HG03558 (cell line): ENCODE measurements at regions not wholly inside any gene's neighbourhood (a gene's known extent, or its start where the extent isn't known, plus 50 kb on each side); places are given as distances from the start of the nearest gene placed in this dataset.

Experiments used
- ATAC-seq: cut with Tn5 transposase; IDR thresholded peaks from one replicate; pipeline ENCODE4 v1.9.1; 2021; ENCODE audit warnings: moderate number of reproducible peaks; ENCODE audit not compliant: unreplicated experiment; ENCODE audit errors: extremely low read depth

GRCh38 chr10:55426138-55426537, 625.1 kb upstream of the PCDH15 start:
- no peak for ATAC-seq

- no peak for ATAC-seq
Observed at GRCh38 chr10:55410415-55410885, 609.4 kb upstream of the PCDH15 start.

GRCh38 chr10:55404094-55404493, 603.1 kb upstream of the PCDH15 start:
- no peak for ATAC-seq

GRCh38 chr10:55400075-55400849, 599.2 kb upstream of the PCDH15 start:
- ATAC-seq = no peak

- no peak for ATAC-seq
Observed at GRCh38 chr10:55398497-55398882, 597.5 kb upstream of the PCDH15 start.

- no peak for ATAC-seq
Observed at GRCh38 chr10:55397777-55398496, 596.9 kb upstream of the PCDH15 start.

GRCh38 chr10:55378196-55378595, 577.2 kb upstream of the PCDH15 start:
- no peak for ATAC-seq

- no peak for ATAC-seq
Observed at GRCh38 chr10:55374917-55375316, 573.9 kb upstream of the PCDH15 start.

GRCh38 chr10:55374060-55374459, 573.0 kb upstream of the PCDH15 start:
- ATAC-seq = no peak

GRCh38 chr10:55369670-55370420, 568.8 kb upstream of the PCDH15 start:
- no peak for ATAC-seq

- ATAC-seq = no peak
Observed at GRCh38 chr10:55368467-55368866, 567.4 kb upstream of the PCDH15 start.

GRCh38 chr10:55367555-55367954, 566.5 kb upstream of the PCDH15 start:
- no peak for ATAC-seq

GRCh38 chr10:55358539-55358938, 557.5 kb upstream of the PCDH15 start:
- ATAC-seq = no peak

- no peak for ATAC-seq
Observed at GRCh38 chr10:55353414-55353813, 552.4 kb upstream of the PCDH15 start.

- no peak for ATAC-seq
Observed at GRCh38 chr10:55351431-55351830, 550.4 kb upstream of the PCDH15 start.

- no peak for ATAC-seq
Observed at GRCh38 chr10:55348534-55348933, 547.5 kb upstream of the PCDH15 start.

- ATAC-seq = no peak
Observed at GRCh38 chr10:55330486-55330885, 529.5 kb upstream of the PCDH15 start.

- no peak for ATAC-seq
Observed at GRCh38 chr10:55329796-55330195, 528.8 kb upstream of the PCDH15 start.

GRCh38 chr10:55320187-55320700, 519.2 kb upstream of the PCDH15 start:
- no peak for ATAC-seq

GRCh38 chr10:55311848-55312635, 511.0 kb upstream of the PCDH15 start:
- ATAC-seq = no peak
